WTC11 (cell line): ENCODE measurements at regions not wholly inside any gene's neighbourhood (a gene's known extent, or its start where the extent isn't known, plus 50 kb on each side); places are given as distances from the start of the nearest gene placed in this dataset.

Experiments used
- MAX ChIP-seq: sonication (generic); formaldehyde crosslinking; IDR thresholded peaks from 2 replicates; pipeline ENCODE4 v1.8.0; 2022; ENCODE audit warnings: mild to moderate bottlenecking, missing genetic modification reagents
- TEAD4 ChIP-seq: sonication (generic); formaldehyde crosslinking; IDR thresholded peaks from 2 replicates; pipeline ENCODE4 v1.8.0; 2022; ENCODE audit warnings: mild to moderate bottlenecking, missing genetic modification reagents

DNA sequence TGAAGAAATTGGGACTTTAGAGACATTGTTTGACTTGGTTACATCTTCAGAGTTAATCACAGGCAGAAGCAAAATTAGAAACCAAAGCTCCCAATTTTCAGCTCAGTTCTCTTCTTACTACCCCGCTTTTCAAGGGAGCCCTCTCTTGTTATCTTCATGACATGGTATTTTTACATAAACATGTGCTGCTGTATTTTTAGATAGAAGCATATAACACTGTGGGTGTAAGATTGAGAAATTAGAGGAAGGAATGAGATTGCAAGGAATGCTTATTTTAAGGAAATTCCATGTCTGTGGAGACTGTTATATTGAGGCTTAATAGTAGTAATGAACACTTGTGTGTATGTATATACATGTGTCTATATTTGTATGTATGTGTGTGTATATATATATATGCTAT is 401.6 kb downstream of the TMEM232 start:
- TF ChIP-seq MAX (CRISPR knock-in tag) (no peak), TEAD4 (CRISPR knock-in tag) (no peak)
